Right renal pelvis (tissue), 4 donors: ENCODE measurements at regions not wholly inside any gene's neighbourhood (a gene's known extent, or its start where the extent isn't known, plus 50 kb on each side); places are given as distances from the start of the nearest gene placed in this dataset.

Experiments
- DNase-seq, 4 donors: peaks; one replicate each; pipeline ENCODE4 v3.0.0-alpha.2; 2013; ENCODE audit warnings: low read depth in 4 of 4, low spot score in 3 of 4, missing footprints in 1 of 4

DNA sequence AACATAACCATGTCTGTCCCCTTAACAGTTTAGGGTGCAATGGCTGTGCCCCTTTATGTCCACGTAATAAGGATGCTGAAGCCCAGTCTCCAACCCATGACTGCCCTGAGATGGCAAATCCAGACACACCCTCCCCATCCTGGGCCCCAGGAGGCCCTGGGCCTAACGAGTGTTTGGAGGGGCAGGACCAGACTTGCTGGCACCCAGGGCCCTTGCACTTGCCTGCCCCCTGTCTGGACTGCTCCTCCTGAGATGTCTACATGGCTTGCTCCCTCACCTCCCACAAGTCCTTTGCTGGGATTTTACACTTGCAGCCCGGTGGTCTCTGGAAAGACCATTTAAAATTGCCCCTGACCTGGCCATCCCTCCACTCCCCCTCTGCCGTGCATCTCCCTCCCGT is 132.2 kb upstream of the NECTIN1 start:
- DNase-seq = no peak

DNA sequence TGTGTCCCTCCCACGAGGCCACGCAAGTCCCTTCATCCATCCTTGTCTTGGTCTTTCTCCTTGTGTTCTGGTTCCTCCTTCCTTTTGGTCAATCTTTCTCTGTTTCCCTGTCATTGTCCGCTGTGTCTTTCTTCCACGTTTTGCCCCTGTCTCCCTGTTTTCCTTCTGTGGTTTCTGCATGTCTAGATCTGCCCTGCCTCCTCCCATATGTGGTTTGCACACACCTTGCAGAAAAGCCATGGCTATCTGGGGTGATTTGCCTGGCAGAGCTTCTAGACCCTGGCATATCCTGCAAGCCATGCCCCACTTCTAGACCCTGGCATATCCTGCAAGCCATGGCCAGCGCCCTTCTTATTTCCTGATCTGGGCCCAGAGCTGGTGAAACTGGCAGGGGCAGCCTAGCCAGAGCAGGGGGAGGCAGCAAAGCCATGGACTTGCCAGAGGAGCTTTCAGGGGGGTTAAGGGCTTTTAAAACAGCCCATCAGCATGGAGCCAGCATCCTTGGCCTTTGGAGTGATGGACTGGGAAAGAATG is 131.6 kb upstream of the NECTIN1 start:
- DNase-seq = no peak

DNA sequence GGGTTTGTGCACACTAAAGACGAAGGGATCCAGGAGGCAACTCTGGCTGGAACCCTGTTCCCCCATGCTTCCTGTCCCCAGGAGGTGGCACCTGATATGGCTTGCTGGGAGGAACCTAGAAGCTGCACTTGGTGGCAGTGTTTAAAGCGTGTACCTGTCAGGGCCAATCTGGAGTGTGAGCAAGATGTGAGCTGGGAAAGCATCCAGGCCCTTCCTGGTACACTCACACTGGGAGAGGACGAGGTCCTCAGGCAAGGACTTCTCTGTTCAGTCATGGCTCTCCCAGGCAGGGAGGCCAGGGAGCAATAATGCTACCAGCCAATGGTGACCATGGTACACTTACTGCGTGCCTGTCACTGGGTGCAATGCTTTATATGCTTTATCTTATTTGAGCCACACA is 130.7 kb upstream of the NECTIN1 start:
- DNase-seq = no peak

DNA sequence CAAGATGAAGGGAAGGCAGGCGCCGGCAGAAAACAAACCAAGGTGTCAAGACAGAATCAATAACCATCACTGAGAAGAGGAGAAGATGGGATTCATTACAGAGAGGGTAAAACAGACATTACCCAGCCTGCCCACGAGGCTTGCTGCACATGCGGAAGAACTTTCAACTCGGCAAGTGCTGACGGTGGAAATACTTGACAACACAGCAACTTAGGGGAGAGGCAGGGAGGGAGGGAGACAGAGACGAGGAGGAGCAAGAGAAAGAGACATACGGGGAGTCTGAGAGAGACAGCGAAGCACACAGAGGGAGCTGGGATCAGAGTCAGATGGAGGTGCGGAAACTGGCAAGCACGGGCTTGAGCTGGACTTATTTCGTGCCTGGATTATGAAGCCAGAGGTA is 129.3 kb upstream of the NECTIN1 start:
- DNase-seq = no peak

DNA sequence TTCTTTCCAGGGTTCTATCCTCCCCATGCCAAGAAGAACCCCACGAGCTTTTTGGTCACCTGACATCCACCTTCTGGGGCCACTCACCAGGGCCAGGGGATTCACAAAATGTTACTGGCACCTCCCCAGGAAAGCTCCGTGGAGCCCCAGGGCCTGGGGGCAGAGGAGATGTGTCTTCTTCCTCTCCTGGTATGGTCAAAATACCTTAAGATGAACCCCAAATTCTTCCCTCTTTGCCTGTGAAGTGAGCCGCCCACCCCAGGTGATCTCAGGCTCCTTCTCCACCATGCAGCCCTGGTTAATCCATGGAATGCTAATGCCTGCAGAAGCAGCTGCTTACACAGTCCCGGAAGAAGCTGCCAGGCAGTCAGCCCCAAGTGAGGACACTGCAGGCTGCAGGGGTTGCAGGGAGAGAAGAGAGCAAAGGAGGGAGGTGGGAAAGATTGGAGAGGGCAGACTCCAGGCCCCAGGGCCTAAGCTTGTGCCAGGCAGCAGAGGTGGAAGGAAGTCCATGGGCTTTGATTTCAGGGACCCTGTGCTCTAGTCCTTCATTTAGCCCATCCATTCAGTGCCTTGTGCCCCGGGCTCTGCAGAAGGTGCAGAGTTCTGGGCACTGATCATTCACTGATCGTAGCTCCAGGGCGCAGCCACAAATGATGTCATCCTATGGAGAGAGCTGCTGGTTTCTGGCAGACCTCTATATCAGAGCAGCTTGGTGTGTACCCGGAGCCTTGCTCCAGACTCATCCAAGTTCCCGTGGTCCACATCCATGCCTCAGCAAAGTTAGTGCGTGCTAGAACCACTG is 127.9 kb upstream of the NECTIN1 start:
- DNase-seq = no peak

DNA sequence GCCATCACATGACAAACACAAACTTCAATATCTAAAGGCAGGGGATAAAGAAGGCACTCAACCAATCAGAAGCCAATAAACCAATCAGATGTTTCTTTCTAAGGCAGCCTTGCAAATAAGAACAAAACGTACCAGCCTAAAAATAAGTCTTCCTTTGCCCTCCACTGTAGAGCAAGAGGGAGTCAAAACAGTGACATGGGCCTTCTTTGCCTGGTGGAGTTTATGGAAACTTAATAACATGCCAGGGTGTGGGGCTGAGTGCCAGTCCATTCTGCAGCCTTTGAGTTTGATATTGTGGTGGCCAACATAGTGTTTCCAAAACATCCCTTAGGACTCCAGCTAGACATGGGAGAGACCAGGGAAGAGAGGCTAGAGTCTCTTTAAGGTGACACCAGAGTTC is 126.1 kb upstream of the NECTIN1 start:
- DNase-seq = no peak

DNA sequence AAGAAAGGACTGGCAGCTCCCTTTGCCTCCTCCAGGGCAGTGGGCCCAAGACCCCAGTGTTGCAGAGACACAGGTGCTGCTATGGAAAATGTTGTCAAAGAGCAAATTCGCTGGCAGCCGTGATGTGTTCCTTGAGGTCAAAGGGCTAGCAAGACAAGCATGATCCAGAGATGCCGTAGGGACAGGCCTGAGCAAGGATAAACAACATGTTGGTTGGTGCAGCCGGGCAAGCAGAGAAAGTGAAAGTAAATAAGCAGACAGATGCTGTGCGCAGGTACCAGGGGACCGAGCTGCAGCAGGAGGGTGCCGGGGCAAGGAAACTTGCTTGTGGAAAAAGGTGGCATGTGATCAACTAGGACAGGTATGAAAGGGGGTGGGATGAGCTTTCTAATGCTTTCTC is 125.5 kb upstream of the NECTIN1 start:
- DNase-seq = no peak

DNA sequence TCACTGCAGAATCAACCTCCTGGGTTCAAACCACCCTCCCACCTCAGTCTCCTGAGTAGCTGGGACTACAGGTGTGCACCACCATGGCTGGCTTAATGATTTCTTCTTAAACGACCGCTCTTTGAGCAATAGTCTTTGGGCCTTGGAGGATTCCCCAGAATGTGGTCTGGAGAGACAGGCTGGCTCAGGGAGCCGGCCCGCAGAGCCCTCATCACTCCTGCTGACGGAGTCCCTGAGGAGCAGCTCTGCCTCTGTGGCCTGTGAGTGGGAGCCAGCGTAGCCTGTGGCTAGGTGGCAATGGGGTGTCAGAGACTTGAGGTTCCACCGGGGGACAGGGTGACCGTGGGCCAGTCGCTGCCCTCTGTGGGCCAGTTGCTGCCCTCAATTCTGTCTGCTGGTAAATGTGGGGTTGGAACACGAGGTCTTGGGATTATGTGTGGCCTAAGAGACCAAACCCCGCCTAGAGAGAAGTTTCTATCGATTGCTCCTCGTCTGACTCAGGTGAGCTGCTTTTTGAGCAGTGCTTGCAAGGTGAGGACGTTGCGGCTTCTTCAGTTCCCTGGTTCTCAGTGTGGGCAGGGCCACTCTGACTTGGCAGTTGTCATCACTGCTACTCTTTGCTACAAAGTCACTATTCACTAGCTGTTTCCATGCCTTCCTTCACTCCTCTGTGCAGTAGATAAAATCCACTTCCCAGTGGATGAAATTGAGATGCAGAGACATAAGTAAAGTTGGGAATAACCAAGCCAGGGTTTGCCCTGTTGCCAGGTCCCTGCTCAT is 124.8 kb upstream of the NECTIN1 start:
- no peak for DNase-seq

DNA sequence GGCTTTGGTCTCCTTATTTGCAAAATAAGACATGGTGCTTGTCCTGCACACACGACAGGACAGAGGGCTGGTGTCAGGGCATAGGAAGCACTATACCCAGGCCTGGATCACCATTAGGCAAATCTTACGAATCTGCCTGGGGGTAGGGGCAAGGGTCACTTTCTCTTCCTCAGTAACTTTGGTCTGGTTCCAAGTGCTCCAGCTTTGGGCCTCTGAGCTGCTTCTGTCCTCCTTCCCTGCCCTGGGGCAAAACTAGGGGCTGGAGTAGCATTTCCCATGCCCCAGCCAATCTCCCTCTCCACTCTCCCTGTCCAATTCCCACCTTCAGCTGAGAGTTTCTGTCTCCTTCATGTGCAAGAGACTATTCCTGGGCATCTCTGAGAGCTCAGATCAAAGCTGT is 123.7 kb upstream of the NECTIN1 start:
- DNase-seq = no peak

DNA sequence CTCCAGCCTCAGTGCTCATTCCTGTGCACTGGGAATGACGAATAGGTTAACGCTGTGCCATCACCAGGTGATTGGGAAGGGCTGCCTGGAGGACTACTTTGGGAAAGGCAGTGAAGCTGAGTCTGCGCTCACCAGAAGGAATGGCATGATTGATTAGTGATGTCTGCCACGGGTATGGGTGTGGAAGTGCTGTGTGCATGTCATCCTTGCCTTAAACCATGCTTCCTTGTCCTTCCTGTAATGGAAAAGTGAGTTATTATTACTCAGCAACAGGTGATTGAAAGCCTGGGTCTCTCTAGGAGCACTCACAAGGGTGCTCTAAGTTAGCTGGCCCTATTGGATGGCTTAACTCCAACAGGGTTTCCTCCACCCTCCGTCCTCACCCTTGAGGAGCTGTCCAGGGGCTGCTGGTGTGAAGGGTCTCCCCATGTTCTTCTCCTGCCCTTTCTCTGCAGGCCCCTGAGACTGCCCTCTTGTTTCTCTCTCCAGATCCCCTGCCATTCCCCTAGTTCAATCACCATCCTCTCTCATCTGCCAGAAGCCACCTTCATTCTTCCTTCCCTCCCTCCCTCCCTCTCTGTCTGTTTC is 121.9 kb upstream of the NECTIN1 start:
- DNase-seq = no peak

DNA sequence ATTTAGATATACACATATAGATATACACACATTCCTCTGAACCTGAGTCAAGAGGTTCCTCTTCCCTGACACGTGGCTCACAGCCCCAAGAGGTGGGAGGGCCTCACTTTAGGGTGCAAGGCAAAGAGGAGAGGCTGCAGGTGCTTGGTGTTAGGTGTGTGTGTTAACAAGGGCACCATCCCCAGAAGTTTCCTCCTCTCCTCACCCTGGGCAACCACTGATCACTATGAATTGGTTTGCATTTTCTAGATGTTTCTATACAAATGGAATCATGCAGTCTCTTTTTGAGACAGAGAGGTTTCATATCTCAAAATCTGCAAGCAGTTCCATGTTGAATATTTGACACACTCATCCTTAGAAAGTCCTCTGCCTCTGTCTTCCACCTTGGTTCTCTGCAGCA is 120.9 kb upstream of the NECTIN1 start:
- no peak for DNase-seq

DNA sequence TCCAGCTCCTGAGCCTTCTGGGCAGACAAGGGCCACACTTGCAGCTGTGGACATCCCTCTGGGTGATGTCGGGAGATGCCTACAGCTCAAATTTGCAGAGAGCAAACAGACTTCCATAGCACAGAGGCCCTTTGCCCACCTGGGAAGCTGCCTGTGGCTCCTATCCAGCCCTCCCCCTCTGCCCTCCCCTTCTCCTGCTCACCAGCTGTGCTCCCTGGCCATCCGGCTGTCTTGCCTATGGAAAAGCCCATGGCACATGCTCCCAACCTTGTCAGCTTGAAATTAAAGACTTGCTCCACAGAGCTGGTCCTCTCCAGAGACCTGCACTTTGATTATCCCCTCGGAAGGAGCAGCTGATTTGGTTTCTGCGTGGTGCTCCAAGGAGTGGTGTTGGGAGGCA is 118.9 kb upstream of the NECTIN1 start:
- no peak for DNase-seq

DNA sequence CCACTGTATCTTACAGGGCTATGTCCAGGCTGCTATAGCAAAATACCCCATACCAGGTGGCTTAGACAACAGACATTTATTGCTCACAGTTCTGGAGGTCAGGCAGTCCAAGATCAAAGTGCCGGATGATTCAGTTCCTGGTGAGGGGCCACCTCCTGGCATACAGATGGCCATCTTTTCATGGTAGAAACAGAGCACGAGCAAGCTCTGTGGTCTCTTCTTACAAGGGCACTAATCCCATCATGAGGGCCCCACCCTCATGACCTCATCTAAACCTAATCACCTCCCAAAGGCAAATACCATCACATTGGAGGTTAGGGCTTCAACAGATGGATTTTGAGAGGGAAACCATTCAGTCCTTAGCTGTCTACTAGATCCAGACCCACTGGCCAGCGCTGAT is 117.4 kb upstream of the NECTIN1 start:
- DNase-seq = no peak

DNA sequence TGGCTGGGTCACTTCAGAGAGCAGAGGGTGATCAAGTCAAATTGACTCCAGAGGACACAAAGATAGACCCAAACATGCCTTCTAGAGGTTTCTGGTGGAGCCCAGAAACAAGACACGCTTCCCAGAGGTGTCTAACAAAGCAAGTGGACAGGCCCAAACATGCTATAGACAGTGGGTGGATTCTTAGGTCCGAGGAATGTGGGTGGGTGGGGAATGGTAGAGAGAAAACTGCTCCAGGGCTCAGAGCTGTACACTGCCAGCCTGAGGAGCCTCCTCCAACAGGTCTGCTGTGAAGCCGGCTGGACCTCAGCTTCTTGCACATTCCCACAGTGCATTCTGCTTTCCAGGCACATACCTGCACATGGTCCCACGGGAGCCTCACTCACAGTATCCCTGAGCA is 116.8 kb upstream of the NECTIN1 start:
- no peak for DNase-seq

DNA sequence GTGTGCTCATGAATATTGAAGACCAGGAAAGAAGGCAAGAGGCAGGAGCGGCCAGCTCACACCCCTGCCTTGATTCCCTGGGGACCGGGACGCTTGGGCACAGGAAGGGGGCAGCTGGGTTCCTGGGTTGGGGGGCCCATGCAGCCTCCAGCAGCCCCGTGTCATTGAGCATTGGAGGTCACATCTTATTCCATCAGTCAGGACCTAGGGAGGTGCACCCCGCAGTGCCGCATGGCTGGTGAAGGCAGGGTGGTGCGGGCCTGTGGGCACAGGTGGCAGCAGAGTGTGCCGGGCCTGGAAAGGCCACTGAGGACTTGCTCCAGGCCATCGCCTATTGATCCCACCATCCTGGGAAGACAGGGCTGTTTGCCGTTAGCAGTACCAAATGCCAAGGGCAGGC is 116.3 kb upstream of the NECTIN1 start:
- DNase-seq = no peak

DNA sequence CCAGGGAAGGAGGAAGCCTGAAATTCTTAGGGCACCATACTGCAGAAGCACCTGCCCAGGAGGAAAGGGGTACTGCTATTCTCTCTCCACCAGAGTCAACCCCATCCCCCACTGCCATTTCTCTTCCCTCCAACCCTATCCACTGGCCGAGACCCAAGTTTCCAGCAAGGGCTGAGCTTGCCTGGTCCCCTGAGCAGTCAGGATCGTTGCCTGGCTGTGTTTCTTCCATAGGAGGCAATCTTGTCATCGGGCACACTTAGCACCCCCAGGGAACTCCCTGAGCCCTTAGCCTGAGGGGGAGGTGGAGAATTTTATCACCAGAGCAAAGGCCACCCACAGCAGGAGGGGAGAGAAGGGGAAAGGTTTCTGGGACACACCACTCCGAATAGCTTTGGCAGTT is 115.8 kb upstream of the NECTIN1 start:
- DNase-seq = no peak

DNA sequence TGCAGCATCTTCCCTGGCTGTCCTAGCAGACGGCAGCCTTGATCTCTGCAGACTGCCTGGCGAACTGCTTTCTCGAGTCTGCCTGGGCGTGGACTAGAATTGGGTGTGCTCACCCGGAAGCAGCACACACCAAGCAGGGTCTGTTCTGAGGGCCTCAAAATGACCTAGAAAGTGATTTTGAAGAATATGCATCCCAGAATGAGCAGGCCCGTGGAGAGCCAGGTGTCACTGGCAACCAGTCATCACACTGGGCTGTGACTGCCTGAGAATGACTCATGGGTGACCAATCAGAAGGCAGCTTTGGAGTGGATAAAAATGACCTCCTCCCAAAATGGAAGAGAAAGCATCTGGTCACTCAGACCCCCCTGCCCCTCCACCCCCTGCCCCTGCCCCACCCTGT is 114.9 kb upstream of the NECTIN1 start:
- no peak for DNase-seq

DNA sequence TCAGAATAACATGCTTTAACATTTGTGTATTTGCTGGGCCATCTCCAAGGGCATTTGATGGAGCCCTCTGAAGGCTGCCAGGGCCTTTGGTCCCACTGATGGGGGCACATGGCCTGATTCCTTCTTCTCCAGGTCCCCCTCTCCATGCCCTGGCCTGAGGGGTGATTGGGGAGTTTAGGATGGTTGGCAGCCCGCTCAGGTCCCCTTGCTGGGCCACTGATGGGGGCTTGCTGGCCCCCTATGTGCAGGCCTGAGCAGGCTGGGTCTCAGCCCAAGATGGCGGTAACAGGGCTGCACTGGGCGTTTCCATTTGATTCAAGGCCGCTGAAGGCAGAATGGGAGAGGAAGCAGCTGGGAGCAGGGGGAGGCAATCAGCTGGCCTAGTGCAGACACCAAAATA is 113.7 kb upstream of the NECTIN1 start:
- DNase-seq = no peak

DNA sequence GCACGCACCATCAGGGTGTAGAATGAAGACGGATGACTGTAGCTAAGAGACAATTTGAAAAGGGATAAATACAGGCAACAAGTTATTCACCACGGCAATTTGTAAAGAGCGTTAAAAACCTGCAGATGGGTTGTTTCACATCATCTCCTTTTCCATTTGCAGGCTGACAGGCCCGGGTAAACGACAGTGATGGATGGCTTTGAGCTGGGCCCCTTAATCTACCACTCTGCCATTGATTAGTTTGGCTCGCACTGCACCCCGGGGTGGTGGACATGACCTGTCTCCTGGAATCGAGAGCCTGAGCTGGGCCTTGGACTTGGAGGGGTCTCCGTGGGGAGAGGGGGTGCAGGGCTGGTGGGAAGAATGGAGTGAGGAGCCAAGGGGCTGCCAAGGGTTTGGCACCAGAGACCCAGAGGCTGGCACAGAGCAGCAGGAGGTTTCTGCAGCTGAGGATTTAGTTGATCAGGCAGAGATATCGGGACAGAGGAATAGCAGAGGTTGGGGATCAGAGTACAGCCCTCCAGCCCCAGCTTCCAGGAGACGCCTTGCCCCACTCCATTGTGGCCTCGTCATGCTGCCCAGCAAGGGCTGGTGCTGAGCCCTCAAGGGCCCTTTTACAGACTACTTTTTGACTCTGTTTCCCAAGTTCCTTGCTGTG is 110.6 kb upstream of the NECTIN1 start:
- DNase-seq = no peak

DNA sequence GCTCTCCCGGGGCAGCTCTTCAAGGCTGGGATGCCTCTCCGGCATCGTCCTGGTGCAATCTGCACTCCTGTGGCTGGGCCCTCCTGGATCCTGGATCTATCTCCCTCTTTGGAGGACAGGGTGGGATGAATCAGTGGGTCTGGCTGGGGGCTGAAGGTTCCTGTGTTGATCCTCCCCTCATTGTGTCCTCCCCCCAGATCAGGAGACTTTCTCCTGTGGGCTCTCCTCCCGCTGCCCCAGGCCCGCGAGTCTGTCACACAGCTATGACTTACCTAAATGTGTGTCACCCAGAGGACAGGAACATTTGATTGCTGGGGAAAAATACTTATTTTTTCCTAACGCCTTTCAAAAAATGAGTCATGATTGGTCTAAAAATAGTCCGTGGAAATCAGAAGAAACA is 106.8 kb upstream of the NECTIN1 start:
- no peak for DNase-seq
